ENCODE measurements at regions not wholly inside any gene's neighbourhood (a gene's known extent, or its start where the extent isn't known, plus 50 kb on each side); places are given as distances from the start of the nearest gene placed in this dataset.

DNA sequence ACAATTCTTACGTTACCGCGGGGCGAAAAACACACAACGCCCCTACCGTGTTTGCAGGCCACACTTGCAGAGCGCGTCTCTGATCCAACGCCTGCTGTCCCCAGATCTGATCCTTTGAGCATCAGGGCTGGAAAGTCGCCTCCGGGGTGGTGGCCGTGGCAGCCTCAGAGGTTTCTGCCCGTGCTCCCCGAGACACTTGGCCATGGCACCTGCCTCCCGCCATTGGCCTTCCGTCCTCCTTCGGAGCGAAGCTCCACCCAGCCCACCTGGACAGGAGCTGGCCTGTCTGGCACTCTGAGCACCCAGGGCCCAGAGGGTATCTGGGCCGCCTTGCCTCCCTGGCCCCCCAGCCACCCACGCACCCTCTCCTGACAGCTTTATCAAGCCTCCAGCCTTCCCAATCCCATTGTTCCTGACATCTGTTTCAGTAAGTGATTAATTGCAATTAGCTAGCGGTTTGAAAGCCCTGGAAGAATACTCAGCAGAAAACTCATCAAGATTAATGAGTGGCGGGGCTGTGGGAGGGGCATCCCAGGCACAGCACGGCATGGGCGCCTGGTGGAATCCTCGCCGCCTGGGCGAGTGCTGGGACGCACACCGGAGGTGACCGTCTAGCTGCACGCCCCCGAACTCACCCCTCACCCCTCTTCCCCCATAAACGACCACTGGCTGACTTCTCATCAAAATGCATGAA lies 181.5 kb upstream of the GSE1 start:
- Mint-ChIP-seq H3K4me3 (no peak overlapping the region), H3K36me3 (ENCODE audit: low read depth) (no peaks in the 10 kb centered on the region), H3K27me3 (ENCODE audit: low read depth) (peaks cover 3% of the 10 kb centered on the region), H3K9me3 (ENCODE audit: insufficient read depth) (no peaks in the 10 kb centered on the region), H3K27ac (no peak overlapping the region), H3K4me1 (ENCODE audit: low read depth) (no peaks in the 10 kb centered on the region)
- POLR2A ChIA-PET, result no interaction called here
- DNase-seq (no peak), ATAC-seq (no peak)
- CTCF ChIA-PET, result interaction anchor here (1.0 to 1.3 kb wide), 2 partner anchors 17 to 179 kb away, joined by 3 to 6 read pairs; no protein-coding TSS in a partner anchor

DNA sequence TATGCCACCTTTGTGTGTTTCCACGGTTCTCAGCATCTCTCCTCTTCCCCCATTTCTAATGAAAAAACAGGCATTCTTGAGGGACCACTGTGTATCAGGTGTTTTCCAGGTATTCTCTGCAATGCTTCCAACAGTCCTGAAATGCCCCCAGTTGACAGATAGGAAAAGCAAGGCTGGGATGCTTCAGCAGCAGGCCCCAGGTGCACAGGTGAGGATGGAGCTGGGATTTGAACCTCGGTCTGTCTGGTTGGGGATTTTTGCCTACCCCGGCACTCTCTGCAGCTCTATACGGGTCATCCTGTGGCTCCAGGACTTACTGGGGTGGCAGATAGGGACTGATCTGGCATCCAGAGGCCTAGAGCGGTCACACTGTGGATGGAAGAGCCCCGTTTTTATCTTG lies 180.5 kb upstream of the GSE1 start:
- ChIA-PET POLR2A (no interaction called here), CTCF (interaction anchor here (0.9 kb wide), 1 partner anchor 12 kb away, joined by 3 read pairs; no protein-coding TSS in a partner anchor)
- no peak for ATAC-seq
- H3K4me1 Mint-ChIP-seq (ENCODE audit: low read depth), result no peaks in the 10 kb centered on the region
- no peak overlapping the region for H3K27ac Mint-ChIP-seq
- no peaks in the 10 kb centered on the region for H3K9me3 Mint-ChIP-seq (ENCODE audit: insufficient read depth)
- H3K4me3 Mint-ChIP-seq, result no peak overlapping the region
- DNase-seq, result no peak
- no peaks in the 10 kb centered on the region for H3K36me3 Mint-ChIP-seq (ENCODE audit: low read depth)
- peaks cover 3% of the 10 kb centered on the region for H3K27me3 Mint-ChIP-seq (ENCODE audit: low read depth)

DNA sequence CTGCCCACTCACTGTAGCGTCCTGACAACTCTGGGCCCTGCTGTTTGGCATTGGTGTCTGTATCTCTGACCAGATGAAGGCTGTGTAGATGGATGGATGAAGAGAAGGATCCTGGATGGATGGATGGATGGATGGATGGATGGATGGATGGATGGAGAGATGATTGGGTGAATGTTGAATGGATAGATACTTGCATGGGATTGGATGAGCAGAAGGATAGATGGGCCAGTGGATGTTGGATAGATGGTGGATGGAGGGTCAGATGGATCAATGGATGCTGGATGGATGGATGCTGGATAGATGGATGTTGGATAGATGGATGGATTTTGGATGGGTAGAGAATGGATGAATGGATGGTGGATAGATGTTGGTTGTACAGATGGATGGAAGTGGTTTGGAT lies 179.6 kb upstream of the GSE1 start:
- H3K27ac Mint-ChIP-seq, result no peak overlapping the region
- no peaks in the 10 kb centered on the region for H3K36me3 Mint-ChIP-seq (ENCODE audit: low read depth)
- POLR2A ChIA-PET, result no interaction called here
- H3K4me3 Mint-ChIP-seq, result no peak overlapping the region
- ATAC-seq (no peak), DNase-seq (no peak)
- peaks cover 3% of the 10 kb centered on the region for H3K27me3 Mint-ChIP-seq (ENCODE audit: low read depth)
- H3K4me1 Mint-ChIP-seq (ENCODE audit: low read depth), result no peaks in the 10 kb centered on the region
- CTCF ChIA-PET, result no interaction called here
- no peaks in the 10 kb centered on the region for H3K9me3 Mint-ChIP-seq (ENCODE audit: insufficient read depth)

- Mint-ChIP-seq H3K4me3 (no peak overlapping the region), H3K27ac (no peak overlapping the region), H3K36me3 (ENCODE audit: low read depth) (no peaks in the 10 kb centered on the region), H3K4me1 (ENCODE audit: low read depth) (no peaks in the 10 kb centered on the region), H3K9me3 (ENCODE audit: insufficient read depth) (no peaks in the 10 kb centered on the region), H3K27me3 (ENCODE audit: low read depth) (peaks cover 3% of the 10 kb centered on the region)
- DNase-seq, result no peak
- POLR2A ChIA-PET, result no interaction called here
- CTCF ChIA-PET, result interaction anchor here (1.5 kb wide), 2 partner anchors 16 to 181 kb away, joined by 4 to 5 read pairs; no protein-coding TSS in a partner anchor
- no peak for ATAC-seq
These were observed 177.8 kb upstream of the GSE1 start for GRCh38 chr16:85435286-85435685.

DNA sequence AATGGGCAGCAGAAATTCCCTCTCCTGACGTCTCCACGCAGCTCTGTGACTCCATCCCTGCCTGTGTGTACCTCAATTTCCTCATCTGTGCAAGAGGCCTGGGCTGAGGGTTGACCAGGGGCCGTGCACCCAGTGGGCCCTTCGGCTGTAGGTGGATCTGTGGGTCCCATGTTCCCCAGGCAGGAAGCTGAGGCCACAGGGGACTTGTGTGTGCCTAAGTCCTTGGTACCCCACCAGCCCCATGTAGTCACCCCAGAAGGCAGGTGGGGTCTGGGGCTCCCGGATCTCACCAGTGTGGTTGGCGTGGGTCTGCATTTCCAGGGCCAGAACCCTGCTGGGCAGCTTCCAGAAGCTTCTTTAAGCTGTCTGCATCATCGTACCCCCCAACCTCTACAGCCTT lies 177.4 kb upstream of the GSE1 start:
- ATAC-seq (no peak), DNase-seq (no peak)
- ChIA-PET CTCF (interaction anchor here (1.5 kb wide), 2 partner anchors 16 to 180 kb away, joined by 4 to 5 read pairs; no protein-coding TSS in a partner anchor), POLR2A (no interaction called here)
- Mint-ChIP-seq H3K27ac (no peak overlapping the region), H3K4me1 (ENCODE audit: low read depth) (no peaks in the 10 kb centered on the region), H3K36me3 (ENCODE audit: low read depth) (no peaks in the 10 kb centered on the region), H3K9me3 (ENCODE audit: insufficient read depth) (no peaks in the 10 kb centered on the region), H3K4me3 (no peak overlapping the region), H3K27me3 (ENCODE audit: low read depth) (peaks cover 3% of the 10 kb centered on the region)

- CTCF ChIA-PET, result interaction anchor here (1.5 kb wide), 2 partner anchors 17 to 180 kb away, joined by 4 to 5 read pairs; no protein-coding TSS in a partner anchor
- Mint-ChIP-seq H3K36me3 (ENCODE audit: low read depth) (no peaks in the 10 kb centered on the region), H3K9me3 (ENCODE audit: insufficient read depth) (no peaks in the 10 kb centered on the region), H3K27me3 (ENCODE audit: low read depth) (peaks cover 3% of the 10 kb centered on the region), H3K4me3 (no peak overlapping the region), H3K4me1 (ENCODE audit: low read depth) (no peaks in the 10 kb centered on the region), H3K27ac (no peak overlapping the region)
- POLR2A ChIA-PET, result no interaction called here
- ATAC-seq (no peak), DNase-seq (no peak)
These were observed 176.9 kb upstream of the GSE1 start for GRCh38 chr16:85436207-85436606.

DNA sequence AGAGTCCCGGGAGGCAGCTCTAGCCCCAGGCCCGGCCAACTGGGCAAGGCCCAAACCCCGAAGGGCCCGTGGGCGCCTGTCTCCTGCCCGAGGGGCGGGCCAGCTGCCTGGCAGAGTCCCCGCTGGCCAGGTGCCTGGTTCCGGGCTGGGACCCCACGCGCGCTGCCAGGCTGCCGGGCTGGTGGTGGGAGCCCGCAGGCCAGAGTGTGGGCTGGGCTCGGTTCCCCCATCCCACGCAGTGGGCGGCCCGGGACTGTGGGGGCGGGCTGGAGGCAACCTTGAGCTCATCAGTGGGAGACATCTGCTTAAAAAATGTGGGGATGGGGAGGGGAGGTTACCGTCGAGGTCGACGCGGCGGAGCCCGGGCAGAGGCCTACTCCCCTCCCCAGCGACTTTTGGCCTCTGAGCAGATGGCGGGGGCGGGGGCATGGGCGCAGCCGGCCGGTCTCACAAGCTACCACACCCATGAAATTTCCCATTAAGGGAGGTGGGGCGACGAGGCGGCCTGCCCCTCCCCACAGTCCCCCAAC lies 176.4 kb upstream of the GSE1 start:
- ChIA-PET CTCF (interaction anchor here (1.5 kb wide), 1 partner anchor 179 kb away, joined by 5 read pairs; no protein-coding TSS in a partner anchor), POLR2A (no interaction called here)
- Mint-ChIP-seq H3K36me3 (ENCODE audit: low read depth) (no peaks in the 10 kb centered on the region), H3K9me3 (ENCODE audit: insufficient read depth) (no peaks in the 10 kb centered on the region), H3K4me3 (no peak overlapping the region), H3K27me3 (ENCODE audit: low read depth) (peaks cover 3% of the 10 kb centered on the region), H3K27ac (no peak overlapping the region), H3K4me1 (ENCODE audit: low read depth) (no peaks in the 10 kb centered on the region)
- no peak for ATAC-seq
- no peak for DNase-seq

GRCh38 chr16:85437166-85438052 lies 175.7 kb upstream of the GSE1 start:
- no peaks in the 10 kb centered on the region for H3K9me3 Mint-ChIP-seq (ENCODE audit: insufficient read depth)
- no peaks in the 10 kb centered on the region for H3K4me1 Mint-ChIP-seq (ENCODE audit: low read depth)
- H3K27me3 Mint-ChIP-seq (ENCODE audit: low read depth), result peaks cover 3% of the 10 kb centered on the region
- no peaks in the 10 kb centered on the region for H3K36me3 Mint-ChIP-seq (ENCODE audit: low read depth)
- ATAC-seq (no peak), DNase-seq (no peak)
- H3K4me3 Mint-ChIP-seq, result no peak overlapping the region
- ChIA-PET CTCF (interaction anchor here (1.0 to 1.4 kb wide), 2 partner anchors 17 to 179 kb away, joined by 3 read pairs; no protein-coding TSS in a partner anchor), POLR2A (no interaction called here)
- H3K27ac Mint-ChIP-seq, result no peak overlapping the region

- Mint-ChIP-seq H3K9me3 (ENCODE audit: insufficient read depth) (no peaks in the 10 kb centered on the region), H3K27ac (no peak overlapping the region), H3K36me3 (ENCODE audit: low read depth) (no peaks in the 10 kb centered on the region), H3K27me3 (ENCODE audit: low read depth) (no peaks in the 10 kb centered on the region), H3K4me1 (ENCODE audit: low read depth) (no peaks in the 10 kb centered on the region), H3K4me3 (no peak overlapping the region)
- ATAC-seq (no peak), DNase-seq (no peak)
- CTCF ChIA-PET, result interaction anchor here (1.2 kb wide), 1 partner anchor 16 kb away, joined by 3 read pairs; no protein-coding TSS in a partner anchor
- POLR2A ChIA-PET, result no interaction called here
These were observed 174.0 kb upstream of the GSE1 start for GRCh38 chr16:85438981-85439685.

DNA sequence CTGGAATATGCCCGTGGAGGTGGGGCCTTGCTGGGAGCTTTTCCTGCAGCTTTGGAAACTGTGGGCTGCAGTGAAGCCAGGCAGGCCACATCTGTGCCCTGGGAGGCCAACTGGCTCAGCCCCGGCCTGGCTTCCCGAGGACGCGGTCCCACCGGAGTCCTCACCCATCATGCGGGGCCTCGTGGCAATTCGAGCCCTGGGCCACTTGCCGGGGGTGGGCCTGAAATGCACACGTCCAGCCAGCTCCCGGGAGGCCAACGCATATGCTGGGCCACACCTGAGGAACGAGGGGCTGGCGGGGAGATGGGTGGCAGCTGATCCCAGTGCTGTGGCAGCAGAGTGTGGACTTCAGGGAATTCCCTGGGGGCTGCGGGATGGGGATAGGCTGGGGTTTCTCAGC lies 172.4 kb upstream of the GSE1 start:
- H3K4me1 Mint-ChIP-seq (ENCODE audit: low read depth), result no peaks in the 10 kb centered on the region
- POLR2A ChIA-PET, result no interaction called here

DNA sequence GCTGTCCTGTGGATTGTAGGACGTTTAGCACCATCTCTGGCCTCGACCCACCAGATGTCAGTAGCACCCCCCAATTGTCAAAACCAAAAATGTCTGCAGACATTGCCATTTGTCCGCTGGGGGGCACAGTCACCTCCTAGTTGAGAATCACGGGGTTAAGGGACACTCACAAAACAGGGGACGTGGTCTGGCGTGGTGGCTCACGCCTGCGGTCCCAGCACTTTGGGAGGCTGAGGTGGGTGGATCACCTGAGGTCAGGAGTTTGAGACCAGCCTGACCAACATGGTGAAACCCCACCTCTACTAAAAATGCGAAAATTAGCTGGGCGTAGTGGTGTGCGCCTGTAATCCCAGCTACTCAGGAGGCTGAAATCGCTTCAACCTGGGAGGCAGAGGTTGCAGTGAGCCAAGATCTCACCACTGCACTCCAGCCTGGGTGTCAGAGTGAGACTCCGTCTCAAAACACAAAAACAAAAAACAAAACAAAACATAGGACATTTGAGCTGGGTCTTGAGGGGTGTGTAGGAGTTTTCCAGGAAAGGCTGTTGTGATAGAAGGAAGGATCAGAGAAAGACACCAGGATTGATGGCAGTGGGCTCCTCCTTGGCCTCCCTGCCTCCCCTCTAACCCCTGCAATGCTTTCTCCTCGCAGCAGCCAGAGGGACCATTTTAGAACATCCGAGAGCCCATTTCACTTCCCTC lies 171.8 kb upstream of the GSE1 start:
- Mint-ChIP-seq H3K4me3 (no peak overlapping the region), H3K27me3 (ENCODE audit: low read depth) (no peaks in the 10 kb centered on the region), H3K9me3 (ENCODE audit: insufficient read depth) (no peaks in the 10 kb centered on the region), H3K4me1 (ENCODE audit: low read depth) (no peaks in the 10 kb centered on the region), H3K36me3 (ENCODE audit: low read depth) (no peaks in the 10 kb centered on the region), H3K27ac (no peak overlapping the region)
- POLR2A ChIA-PET, result no interaction called here
- no peak for DNase-seq
- no peak for ATAC-seq
- CTCF ChIA-PET, result interaction anchor here (1.1 to 2.1 kb wide), 5 partner anchors 13 to 175 kb away, joined by 3 to 12 read pairs (median 4); no protein-coding TSS in a partner anchor

More for the DNA sequence above, 172.4 kb upstream of the GSE1 start:
- Mint-ChIP-seq H3K36me3 (ENCODE audit: low read depth) (no peaks in the 10 kb centered on the region), H3K27ac (no peak overlapping the region), H3K27me3 (ENCODE audit: low read depth) (no peaks in the 10 kb centered on the region), H3K9me3 (ENCODE audit: insufficient read depth) (no peaks in the 10 kb centered on the region), H3K4me3 (no peak overlapping the region)
- DNase-seq, result no peak
- CTCF ChIA-PET, result interaction anchor here (1.2 to 2.1 kb wide), 3 partner anchors 14 to 175 kb away, joined by 3 to 12 read pairs (median 4); no protein-coding TSS in a partner anchor
- no peak for ATAC-seq
